Gastrocnemius medialis (tissue), 4 donors: ENCODE measurements at regions not wholly inside any gene's neighbourhood (a gene's known extent, or its start where the extent isn't known, plus 50 kb on each side); places are given as distances from the start of the nearest gene placed in this dataset.

Experiments used
- ATAC-seq, 2 donors: fragments of 150-250 bp; one replicate each; pipeline ENCODE4 v1.9.1; 2016
- DNase-seq, 2 donors: peaks; one replicate each; pipeline ENCODE4 v3.0.0-alpha.2; 2019
- H3K27ac ChIP-seq, 4 donors: fragments of 200-600 bp; sonication (generic); 1 replicate in 1 of 4; 2 replicates in 3 of 4; pipeline ENCODE4 v1.5.1; 2016 to 2018; ENCODE audit warnings: mild to moderate bottlenecking in 2 of 4, moderate library complexity in 1 of 4
- H3K27me3 ChIP-seq, 3 donors: fragments of 200-600 bp; sonication (generic) in 2 of 3; 1 replicate in 1 of 3; 2 replicates in 2 of 3; pipeline versions ENCODE4 v1.5.1 to v1.6.0; 2016 to 2019; ENCODE audit warnings: mild to moderate bottlenecking in 1 of 3, moderate library complexity in 1 of 3
- H3K36me3 ChIP-seq, 2 donors: fragments of 200-600 bp; sonication (generic) in 1 of 2; one replicate each; pipeline ENCODE4 v1.5.1; 2017 to 2018
- H3K4me1 ChIP-seq, 2 donors: fragments of 200-600 bp; sonication (generic) in 1 of 2; one replicate each; pipeline ENCODE4 v1.5.1; 2016 to 2017; ENCODE audit warnings: mild to moderate bottlenecking in 2 of 2
- H3K4me3 ChIP-seq, 4 donors: fragments of 200-600 bp; sonication (generic) in 3 of 4; 1 replicate in 1 of 4; 2 replicates in 3 of 4; pipeline ENCODE4 v1.5.1; 2016 to 2019; ENCODE audit warnings: mild to moderate bottlenecking in 2 of 4
- H3K9me3 ChIP-seq, 3 donors: fragments of 200-600 bp; sonication (generic) in 2 of 3; 1 replicate in 1 of 3; 2 replicates in 2 of 3; pipeline ENCODE4 v1.5.1; 2016 to 2019
- CTCF ChIP-seq, 5 experiments: fragments of 450-650 bp in 3 of 5; fragments of 200-600 bp in 2 of 5; sonication (generic) in 2 of 5; IDR thresholded peaks in 4 of 5; conservative IDR thresholded peaks in 1 of 5; 1 replicate in 4 of 5; 2 replicates in 1 of 5; pipeline ENCODE4 v1.5.1; 2016 to 2019; ENCODE audit warnings: antibody characterized with exemption in 5 of 5, mild to moderate bottlenecking in 3 of 5, moderate library complexity in 3 of 5
- POLR2A ChIP-seq, 2 donors: fragments of 450-650 bp; IDR thresholded peaks; one replicate each; pipeline ENCODE4 v1.6.1; 2017; ENCODE audit warnings: antibody characterized with exemption in 2 of 2, mild to moderate bottlenecking in 2 of 2, moderate library complexity in 2 of 2
- in situ Hi-C, 4 donors: fragments of 200-750 bp; cut with MboI; loops; one replicate each; pipeline versions ENCODE4 v1.15.0 to v1.8.0; 2017; ENCODE audit warnings: low sequenced_read_pairs in 4 of 4
- intact Hi-C: fragments of 100-400 bp; cut with DNase I; formaldehyde crosslinking; loops from one replicate; pipeline ENCODE4 v1.15.1; 2023; ENCODE audit warnings: low total_unique reads

GRCh38 chr14:87046960-87047359, 946.0 kb downstream of the GALC start:
- Histone ChIP-seq H3K27me3 (no peaks in the 10 kb centered on the region), H3K4me1 (no peaks in the 10 kb centered on the region), H3K9me3 (no peaks in the 10 kb centered on the region), H3K4me3 (no peak overlapping the region), H3K36me3 (no peaks in the 10 kb centered on the region), H3K27ac (no peak overlapping the region)
- no peak for TF ChIP-seq CTCF (IDR thresholded peaks at IDR 0.05 in 4 of 5, conservative IDR thresholded peaks at IDR 0.05 in 1 of 5)
- TF ChIP-seq POLR2A (IDR thresholded peaks at IDR 0.05), result no peak
- intact Hi-C loops, result no loop called here
- in situ Hi-C loops, result no loop called here
- ATAC-seq (no peak), DNase-seq (no peak)

- DNase-seq, result no peak
- intact Hi-C loops (no loop called here), in situ Hi-C loops (no loop called here)
- Histone ChIP-seq H3K36me3 (no peaks in the 10 kb centered on the region), H3K4me1 (no peaks in the 10 kb centered on the region), H3K27ac (no peak overlapping the region), H3K4me3 (no peak overlapping the region), H3K9me3 (no peaks in the 10 kb centered on the region), H3K27me3 (no peaks in the 10 kb centered on the region)
- ATAC-seq, result no peak
- TF ChIP-seq CTCF (IDR thresholded peaks at IDR 0.05 in 4 of 5, conservative IDR thresholded peaks at IDR 0.05 in 1 of 5), result no peak
- no peak for TF ChIP-seq POLR2A (IDR thresholded peaks at IDR 0.05)
These were observed 947.0 kb downstream of the GALC start for GRCh38 chr14:87045956-87046355.

- intact Hi-C loops (no loop called here), in situ Hi-C loops (no loop called here)
- no peak for DNase-seq
- no peak for TF ChIP-seq POLR2A (IDR thresholded peaks at IDR 0.05)
- TF ChIP-seq CTCF (IDR thresholded peaks at IDR 0.05 in 4 of 5, conservative IDR thresholded peaks at IDR 0.05 in 1 of 5), result no peak
- no peak overlapping the region for H3K4me3 ChIP-seq
- no peaks in the 10 kb centered on the region for H3K4me1 ChIP-seq
- no peaks in the 10 kb centered on the region for H3K27me3 ChIP-seq
- no peaks in the 10 kb centered on the region for H3K36me3 ChIP-seq
- no peak for ATAC-seq
- no peak overlapping the region for H3K27ac ChIP-seq
- no peaks in the 10 kb centered on the region for H3K9me3 ChIP-seq
These were observed 947.7 kb downstream of the GALC start for GRCh38 chr14:87045246-87045645.

GRCh38 chr14:87044807-87045206, 948.2 kb downstream of the GALC start:
- no peak for ATAC-seq
- no peak overlapping the region for H3K4me3 ChIP-seq

More at GRCh38 chr14:87044807-87045206, 948.2 kb downstream of the GALC start:
- H3K27me3 ChIP-seq, result no peaks in the 10 kb centered on the region
- intact Hi-C loops (no loop called here), in situ Hi-C loops (no loop called here)
- no peaks in the 10 kb centered on the region for H3K4me1 ChIP-seq
- H3K27ac ChIP-seq, result no peak overlapping the region
- no peak for DNase-seq
- no peaks in the 10 kb centered on the region for H3K9me3 ChIP-seq
- H3K36me3 ChIP-seq, result no peaks in the 10 kb centered on the region
- TF ChIP-seq CTCF (IDR thresholded peaks at IDR 0.05 in 4 of 5, conservative IDR thresholded peaks at IDR 0.05 in 1 of 5) (no peak), POLR2A (IDR thresholded peaks at IDR 0.05) (no peak)
